GM12891 (cell line): ENCODE measurements at regions not wholly inside any gene's neighbourhood (a gene's known extent, or its start where the extent isn't known, plus 50 kb on each side); places are given as distances from the start of the nearest gene placed in this dataset.

Experiments used
- POLR2A ChIP-seq: IDR thresholded peaks from 2 replicates; pipeline ENCODE4 v1.6.1; 2011; ENCODE audit warnings: low read depth, low read length, control low read depth
- POLR2AphosphoS5 ChIP-seq: IDR thresholded peaks from 2 replicates; pipeline ENCODE4 v1.6.1; 2011; ENCODE audit warnings: low read depth, low read length, control low read depth

GRCh38 chr3:103158183-103158582, 723.4 kb downstream of the ZPLD1 start:
- TF ChIP-seq POLR2A (no peak), POLR2AphosphoS5 (no peak)
